ENCODE measurements at regions not wholly inside any gene's neighbourhood (a gene's known extent, or its start where the extent isn't known, plus 50 kb on each side); places are given as distances from the start of the nearest gene placed in this dataset.

DNA sequence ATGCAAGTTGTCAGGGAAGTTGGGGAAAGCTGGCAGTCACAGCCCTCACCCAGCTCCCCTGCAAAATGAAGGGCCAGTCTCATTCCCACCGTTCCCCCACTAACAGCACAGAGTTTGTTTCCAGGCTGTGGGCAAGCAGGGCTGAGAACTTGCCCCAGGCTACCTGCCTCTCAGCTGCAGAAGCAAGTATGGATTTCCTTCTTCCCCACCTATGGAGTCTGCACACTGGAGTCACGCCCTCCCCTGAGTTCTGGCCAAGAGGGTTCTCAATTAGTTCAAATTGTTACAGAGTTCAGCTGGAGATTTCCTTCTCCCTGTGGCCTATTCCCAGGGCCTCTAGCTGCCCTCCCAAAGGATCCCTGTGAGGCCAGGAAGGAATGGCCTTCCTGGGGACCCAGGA, 90.1 kb upstream of the ATP11B start:
- no peak for DNase-seq

DNA sequence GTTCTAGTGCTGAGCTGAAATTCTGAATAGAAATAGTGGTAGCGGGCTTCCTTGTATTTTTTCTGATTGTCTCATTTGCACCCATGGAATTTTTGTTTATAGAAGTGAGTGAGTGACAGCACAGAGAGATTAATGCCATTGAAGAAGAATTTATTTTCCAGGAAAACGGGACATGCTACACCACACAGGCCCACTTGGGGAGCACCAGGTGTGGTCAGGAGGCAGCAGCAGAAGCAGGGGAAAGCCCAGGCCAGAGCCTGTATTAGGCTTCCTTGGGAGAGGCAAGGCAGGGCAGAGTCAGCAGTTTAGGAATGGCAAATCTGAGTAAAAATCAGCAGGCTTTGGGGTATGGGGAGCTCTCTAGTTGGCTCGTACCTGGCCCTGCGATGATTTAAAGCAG, 88.4 kb upstream of the ATP11B start:
- DNase-seq, result no peak

DNA sequence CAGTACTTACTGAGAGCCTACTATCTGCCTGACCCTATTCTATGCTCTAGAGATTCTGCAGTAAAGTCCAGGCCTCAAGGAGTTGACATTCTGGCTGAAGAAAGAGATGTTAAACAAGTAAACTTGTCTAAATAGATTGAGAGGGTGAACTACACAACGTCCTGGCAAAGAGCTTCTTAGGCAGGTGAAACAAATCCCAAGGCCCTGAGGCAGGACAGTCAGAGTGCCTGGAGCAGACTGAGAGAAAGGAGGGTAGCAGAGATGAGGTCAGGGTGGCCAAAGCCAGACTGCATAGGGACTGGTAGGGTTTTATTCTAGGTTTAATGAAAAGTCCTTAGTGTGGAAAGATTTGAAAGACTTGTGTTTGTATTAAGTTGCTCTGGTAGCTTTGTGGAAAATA, 84.5 kb upstream of the ATP11B start:
- no peak for DNase-seq

DNA sequence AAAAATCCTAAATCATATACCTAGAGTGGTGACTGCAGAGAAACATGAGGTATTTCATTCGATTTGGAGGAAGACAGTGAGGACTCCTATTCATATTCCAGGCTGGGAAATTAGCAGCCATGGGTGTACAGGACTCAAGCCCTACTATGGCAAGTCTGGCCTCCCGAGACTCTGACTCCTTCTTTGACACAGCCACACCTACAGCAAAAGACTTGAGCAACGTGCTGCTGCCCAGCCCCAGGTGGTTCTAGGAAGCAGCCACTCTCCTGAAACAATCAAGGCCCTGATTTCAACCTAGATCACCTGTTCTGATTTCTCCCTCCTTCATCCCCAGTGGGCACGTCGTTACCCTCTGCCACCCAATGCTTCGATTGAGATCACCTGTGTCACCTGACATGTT, 84.0 kb upstream of the ATP11B start:
- no peak for DNase-seq

DNA sequence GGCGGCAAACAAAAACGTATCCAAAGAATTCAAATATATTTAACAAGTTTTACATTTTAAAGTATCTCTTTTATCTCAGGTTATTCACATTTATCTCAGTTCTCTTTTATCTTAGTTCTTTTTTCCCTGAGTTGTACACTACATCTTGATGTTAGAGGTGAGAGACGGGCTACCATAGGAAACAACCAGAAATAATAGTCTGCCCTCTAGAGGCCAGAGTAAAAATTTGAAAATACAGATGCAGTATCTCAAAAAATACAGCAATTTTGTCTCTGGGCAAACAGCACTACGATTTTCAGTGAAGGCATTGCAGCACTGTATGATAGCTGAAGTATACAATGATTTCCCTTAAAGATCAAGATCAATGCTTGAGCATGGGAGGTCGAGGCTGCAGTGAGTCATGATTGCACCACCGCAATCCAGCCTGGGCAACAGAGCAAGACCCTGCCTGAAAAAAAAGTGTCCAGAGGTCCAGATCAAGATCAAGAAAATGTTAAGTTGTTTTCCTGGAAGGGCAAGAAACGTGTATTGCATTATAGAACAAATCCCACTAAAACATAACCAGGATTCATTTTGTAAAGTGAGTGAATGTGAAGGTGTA, 82.6 kb upstream of the ATP11B start:
- DNase-seq, result no peak

DNA sequence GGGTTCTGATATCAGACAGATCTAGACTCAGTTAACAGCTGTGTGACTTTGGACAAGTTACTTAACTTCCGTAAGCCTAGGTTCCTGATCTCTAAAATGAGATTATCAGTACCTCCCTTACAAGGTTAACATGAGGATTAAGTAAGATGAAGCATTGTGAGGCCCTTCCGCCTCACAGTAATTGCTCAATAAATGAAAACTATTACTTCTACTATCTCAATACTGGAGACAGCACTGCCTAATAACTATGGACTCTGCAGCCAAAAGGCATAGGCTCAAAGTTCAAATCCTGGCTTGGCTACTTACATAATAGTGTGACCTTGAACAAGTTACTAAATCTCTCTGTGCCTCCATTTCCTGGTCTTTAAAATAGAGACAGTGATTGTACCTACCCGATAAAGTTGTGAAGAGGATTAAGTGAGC, 82.0 kb upstream of the ATP11B start:
- no peak for DNase-seq

DNA sequence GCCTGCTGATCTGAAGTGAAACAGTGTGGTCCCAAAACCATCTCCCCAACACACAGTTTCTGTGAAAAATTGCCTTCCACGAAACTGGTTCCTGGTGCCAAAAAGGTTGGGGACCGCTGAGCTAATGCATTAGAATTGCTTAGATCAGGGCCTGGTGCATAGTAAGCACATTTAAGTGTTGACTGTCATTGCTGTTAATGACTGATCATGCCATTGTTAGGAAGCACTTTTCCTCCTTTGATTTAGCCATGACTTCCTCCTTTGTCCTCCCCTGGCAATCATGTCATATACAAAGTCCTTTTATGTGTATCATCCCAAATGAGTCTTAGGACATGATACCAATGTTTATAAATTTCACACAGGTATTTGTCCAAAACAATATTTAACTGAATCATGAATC, 81.5 kb upstream of the ATP11B start:
- no peak for DNase-seq

DNA sequence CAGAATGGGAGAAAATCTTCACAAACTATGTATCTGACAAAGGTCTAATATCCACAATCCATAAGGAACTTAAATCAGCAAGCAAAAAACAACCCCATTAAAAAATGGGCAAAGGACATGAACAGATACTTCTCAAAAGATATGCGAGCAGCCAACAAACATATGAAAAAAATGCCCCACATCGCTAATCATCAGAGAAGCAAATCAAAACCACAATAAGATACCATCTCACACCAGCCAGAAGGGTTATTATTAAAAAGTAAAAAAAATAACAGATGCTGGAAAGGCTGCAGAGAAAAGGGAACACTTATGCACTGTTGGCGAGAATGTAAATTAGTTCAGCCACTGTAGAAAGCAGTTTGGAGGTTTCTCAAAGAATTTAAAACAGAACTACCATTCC, 80.2 kb upstream of the ATP11B start:
- no peak for DNase-seq

DNA sequence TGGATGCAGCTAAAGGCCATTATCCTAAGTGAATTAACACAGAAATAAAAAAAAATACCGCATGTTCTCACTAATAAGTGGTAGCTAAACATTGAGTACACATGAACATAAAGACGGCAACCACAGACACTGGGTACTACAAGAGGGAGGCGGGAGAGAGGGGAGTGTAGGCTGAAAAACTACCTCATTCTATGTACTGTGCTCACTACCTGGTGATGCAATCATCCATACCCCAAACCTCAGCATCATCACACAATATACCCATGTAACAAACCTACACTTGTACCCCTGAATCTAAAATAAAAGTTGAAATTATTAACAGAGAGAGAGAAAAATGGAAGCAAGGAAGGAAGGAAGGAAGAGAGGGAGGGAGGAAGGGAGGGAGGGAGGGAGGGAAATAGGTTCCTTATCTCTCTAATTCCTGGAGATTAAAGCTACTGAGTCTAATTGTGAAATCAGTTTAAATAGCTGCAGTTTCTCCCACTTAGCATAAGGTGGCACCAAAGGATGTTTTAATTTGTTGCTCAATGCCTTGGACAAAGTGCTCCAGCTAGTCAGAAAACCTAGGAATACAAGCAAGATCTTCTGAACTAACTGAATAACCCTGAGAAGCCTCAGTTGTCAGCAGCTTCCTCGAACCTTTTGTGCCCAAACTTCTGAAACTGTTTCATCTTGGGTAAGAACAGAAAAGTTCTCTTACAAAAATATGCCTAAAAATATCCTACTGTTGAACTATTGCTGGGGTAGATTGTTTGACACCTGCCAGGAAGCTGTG, 79.4 kb upstream of the ATP11B start:
- no peak for DNase-seq

DNA sequence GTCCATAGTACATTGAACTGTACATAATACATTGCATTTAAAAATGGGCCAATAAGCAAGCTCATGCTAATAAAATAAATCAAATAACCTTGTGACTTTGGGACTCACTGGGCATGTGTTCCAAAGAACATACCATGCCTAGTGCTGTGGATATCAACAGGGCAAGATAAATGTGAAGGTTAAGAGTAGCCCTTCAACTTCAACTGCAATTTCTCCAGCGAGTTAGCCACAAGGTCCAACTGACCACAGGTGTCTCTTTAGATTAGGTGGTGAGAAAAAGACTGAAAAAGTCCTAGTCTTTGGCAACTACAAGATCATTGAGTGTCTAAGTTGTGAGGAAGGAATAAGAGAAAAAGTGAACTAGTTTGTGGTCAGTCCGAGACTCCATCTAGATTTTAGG, 78.3 kb upstream of the ATP11B start:
- DNase-seq, result no peak

DNA sequence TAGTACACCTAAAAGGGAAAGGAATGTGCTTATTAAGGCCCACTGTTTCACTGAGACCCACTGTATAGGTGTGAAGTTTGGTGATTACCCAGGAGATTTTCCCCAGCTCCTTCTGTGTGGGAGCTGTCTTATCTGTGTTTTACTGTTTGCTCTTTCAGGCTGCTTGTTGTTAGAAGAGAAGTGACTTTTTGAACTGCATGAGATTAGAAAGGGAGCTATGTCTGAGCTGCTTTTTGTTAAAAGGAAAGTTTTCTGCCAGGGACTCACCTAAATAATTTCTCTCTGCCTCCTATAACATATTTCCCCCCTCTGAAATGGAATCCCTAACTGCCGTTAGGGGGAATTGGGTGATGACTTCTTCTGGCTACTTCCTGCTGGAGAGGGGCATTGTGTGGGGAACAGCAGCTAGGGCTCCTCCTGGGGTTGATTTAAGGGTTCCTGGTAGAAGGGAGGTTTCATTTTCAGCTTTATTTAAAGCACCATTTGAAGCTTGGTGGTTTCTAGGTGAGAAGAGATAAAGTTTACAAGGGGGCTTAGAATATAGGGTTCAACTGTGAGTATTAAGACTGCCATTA, 77.1 kb upstream of the ATP11B start:
- no peak for DNase-seq

DNA sequence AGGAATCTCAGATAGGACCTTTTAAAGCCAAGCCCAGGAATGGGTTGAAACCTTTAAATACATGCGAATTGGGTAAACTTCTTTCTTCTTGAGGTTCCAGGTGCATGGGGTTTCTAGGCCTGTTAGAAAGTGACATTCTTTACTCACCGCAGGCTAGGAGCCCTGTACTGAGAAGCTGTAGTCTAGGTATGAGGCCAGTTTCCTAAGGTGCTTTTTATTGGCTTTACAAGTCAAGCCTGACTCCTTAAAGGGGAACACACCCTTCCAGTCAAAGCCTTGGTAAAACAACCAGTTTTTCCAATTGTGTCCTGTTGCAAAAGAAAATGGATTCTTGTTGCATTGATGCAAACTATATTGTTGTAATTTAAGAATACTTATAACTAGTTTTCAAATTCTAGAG, 76.1 kb upstream of the ATP11B start:
- DNase-seq, result no peak

DNA sequence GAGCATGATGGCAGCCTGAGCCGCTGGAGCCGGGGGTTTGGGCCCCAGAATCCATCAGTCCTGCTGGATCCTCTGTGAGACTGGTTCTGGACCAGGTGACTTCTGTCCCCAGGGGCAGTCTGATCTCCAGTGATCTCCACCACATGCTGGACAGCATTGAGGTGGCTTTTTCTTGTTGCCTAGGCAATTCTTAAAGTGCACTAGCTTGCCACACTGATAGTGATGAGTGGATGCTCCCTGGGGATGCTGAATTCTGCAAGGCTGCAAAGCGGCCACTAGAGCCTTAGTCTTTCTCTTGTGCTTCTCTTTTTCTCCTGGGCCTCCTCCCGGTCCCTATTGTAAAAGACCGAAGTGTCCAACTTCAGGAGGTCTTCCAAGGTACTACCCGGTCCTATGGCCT, 70.4 kb upstream of the ATP11B start:
- no peak for DNase-seq

DNA sequence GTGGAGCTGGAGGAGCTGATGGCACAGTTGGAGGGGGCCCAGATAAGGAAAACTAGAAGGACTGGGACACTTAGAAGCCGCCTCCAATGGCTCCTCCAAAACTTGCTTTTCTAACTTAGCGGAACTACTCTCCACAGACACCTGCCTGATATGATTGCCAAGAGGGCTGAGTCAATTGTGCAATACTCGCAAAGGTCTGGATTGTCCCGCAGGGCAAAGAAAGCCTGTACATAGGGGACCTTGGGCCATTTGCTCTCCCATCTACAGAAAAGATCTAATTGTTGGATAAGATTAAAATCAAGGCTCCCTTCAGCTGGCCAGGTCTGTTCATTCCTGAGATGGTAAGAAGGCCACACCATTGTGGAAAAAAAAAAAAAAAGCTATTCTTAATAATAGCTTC, 69.7 kb upstream of the ATP11B start:
- DNase-seq, result no peak

DNA sequence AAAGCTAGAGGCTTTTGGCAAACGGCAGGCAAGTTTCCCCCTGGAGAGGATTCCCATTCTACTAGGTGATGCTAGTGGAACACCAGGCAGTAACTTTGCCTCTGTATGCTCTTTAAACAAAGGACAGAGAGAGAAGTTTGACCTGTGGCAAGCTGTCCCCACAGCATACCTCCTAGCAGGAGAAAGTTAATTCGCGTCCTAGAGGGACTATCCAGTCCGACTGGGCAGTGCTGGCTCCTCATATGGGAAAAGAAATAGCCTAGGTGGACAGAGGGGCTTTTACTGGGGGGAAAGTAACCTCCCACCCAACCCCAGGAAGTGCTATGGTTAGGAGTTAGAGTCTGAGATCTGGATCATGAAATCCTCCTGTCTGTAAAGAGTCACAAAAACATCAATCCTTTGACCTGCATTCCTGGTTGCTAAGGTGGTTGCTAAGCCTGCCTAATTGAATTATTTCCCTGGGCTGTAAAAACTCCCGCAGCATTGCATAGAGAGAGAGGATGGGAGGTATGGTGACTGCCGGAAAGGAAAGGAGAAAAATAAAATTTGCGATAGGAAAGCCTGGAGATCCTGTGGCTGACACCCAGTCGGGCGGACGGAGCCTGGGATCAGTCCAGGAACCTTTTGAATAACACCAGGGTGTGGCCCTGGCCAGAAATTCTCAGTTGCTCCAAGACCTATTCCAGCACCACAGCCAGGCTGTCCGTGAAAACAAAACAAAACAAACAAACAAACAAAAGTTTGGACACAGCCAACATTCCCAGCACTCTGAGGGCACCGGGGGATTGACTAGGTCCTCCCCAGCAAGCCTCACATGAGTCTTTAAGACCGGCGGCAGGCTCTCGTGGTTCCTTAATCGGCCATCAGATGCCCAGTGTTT, 67.7 kb upstream of the ATP11B start:
- DNase-seq, result no peak

DNA sequence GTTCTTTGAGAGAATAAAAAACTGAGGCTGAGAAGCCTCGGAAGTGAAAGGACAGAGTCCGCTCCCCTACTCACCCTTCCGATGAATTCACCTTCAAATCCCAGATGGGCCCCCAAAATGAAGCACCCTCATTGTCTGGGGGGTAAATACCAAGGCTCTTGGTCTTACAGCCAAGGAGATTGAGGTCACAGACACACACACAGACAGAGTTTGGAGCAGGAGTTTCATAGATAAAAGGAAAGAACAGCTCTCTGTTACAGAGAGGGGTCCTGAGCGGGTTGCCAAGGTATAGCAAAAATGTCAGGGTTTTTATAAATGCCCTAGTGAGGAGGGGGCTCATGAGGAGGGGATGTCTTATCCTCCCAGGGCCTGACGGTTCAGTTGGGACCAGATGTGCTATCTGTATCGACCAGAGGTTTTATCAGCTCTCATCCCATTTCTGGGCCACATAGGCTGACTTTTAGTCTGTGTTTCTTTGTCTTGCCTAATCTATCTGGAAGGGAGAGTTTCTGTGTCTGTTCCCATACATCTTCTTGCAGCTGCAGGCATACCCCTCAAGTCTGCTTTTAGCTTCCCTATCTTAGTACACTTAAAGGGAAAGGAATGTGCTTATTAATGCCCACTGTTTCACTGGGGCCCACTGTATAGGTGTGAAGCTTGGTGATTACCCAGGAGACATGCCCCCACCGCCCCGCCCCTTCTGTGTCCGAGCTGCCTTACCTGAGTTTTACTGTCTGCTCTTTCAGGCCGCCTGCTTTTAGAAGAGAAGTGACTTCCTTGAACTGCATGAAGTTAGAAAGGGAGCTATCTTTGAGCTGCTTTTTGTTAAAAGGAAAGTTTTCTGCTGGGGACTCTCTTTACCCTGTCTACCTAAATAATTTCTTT, 66.8 kb upstream of the ATP11B start:
- DNase-seq, result no peak

DNA sequence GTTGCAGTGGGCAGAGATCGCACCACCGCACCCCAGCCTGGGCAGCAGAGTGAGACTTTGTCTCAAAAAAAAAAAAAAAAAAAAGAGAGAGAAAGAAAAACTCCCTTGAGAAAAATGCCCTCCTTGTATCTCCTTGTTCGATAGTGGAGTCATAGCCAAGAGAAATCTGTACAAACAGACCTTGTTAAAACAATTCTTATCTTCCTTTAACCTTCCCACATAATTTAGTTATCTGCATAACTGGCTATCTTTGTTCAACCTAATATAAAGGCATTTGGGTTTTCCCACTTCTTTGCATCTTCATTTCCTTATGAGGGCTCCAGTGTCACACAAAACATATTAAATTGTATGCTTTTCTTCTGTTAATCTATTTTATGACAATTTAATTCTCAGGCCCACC, 65.1 kb upstream of the ATP11B start:
- no peak for DNase-seq

DNA sequence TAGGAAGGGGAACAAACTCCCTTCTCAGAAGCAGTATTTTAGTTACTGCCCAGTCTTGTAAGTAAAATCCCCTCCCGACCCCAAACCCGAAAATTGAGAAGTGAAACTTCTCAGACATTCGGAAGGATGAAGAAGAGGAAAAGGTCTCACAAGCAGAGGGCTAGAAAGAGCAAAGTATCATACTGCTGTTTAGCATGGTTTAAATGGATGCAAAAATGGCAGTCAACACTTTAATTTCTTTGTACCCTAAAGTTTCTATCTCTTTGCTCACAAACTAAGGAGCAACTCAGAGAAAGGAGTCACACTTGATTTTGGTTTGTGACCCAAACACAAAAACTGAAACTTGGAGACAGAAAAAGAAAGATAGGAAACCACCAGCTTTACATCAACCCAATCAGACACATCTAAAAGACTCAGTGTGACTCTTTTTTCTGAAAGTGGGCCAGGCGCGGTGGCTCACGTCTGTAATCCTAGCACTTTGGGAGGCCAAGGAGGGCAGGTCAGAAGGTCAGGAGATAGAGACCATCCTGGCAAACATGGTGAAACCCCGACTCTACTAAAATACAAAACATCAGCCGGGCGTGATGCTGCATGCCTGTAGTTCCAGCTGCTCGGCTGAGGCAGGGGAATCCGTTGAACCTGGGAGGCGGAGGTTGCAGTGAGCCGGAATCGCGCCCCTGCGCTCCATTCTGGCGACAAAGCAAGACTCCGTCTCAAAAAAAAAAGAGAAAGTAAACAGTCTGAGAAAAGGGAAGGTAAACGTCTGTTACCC, 63.2 kb upstream of the ATP11B start:
- no peak for DNase-seq

DNA sequence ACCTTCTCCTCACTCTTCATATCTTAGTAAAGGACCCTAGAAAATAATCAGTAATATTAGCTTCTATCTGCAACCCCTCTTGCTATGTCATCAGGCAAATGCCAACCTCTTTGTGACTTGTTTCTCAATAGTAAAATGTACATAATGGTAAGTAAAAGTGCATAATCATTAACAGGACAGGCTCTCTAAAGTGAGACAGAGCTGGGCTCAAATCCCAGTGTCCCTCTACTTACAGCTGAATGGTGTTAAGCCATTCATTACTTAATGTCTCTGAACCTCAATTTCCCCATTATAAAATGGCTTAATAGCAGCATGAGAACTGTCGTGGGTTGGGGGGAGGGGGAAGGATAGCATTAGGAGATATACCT, 62.6 kb upstream of the ATP11B start:
- DNase-seq, result no peak

DNA sequence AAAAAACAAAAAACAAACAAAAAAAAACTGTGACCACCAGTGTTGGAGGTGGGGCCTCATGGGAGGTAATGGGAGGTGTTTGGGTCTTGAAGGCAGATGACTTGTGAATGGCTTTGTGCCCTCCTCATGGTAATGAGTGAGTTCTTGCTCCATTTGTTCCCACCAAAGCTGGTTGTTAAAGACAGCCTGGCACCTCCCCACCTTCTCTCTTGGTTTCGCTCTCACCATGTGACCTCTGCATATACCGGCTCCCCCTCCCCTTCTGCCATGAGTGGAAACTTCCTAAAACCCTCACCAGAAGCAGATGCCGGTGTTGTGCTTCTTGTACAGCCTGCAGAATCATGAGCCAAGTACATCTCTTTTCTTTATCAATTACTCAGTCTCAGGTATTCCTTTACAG, 61.5 kb upstream of the ATP11B start:
- DNase-seq, result no peak

DNA sequence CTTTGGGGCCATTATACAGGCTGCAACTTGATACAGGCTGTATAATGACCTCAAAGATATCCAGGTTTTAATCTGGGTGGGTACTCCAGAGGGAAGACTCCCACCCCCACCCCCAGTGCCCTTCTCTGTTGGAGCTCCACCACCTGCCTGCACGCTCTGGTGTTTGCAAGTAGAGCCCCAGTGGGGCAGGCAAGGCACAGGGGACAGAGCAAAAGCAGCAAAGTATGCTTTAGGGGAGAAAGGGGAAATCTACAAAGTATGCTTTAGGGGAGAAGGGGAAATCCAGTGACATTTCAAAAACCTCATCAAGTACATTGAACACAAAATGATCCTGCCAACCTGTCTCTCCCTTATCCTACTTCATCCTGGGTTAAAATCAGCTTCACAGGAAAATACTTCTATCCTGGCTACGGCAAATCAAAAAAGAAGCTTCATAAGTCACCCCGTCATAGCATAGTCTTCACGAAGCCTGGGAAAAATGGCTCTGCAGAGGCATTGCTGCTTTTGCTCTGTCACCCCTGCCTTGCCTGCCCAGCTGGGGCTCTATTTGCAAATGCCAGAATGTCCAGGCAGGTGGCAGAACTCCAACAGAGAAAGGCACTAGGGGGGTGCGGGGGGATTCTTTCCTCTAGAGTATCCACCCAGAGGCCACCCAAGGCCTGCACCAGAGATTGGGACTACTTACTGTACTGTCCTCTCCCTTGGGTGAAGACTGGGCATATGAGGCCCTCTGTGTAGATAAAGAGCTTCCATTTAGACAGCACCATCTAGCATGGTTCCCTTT, 60.9 kb upstream of the ATP11B start:
- no peak for DNase-seq
